ENCODE measurements at regions not wholly inside any gene's neighbourhood (a gene's known extent, or its start where the extent isn't known, plus 50 kb on each side); places are given as distances from the start of the nearest gene placed in this dataset.

DNA sequence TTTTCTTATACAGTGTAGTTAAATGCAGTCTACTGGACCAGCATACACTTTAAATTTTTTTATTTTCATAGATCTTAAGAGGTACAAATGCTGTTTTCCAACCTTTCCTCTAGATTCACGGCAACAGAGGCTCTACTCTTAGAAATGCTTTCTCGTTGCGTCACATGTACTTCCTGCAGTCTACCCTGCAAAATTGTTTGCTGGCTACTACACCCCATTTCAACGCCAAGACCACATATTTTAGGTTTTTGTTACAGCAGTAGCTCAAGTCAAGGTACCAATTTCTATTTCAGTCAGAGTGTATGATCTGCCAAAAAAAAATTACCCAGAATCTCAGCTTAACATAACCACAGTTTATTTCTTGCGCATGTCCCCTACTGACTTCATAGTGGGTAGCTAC, 94.1 kb downstream of the TNFSF13B start:
- no peak for TF ChIP-seq EZH2 (IDR thresholded peaks at IDR 0.05; ENCODE audit: borderline replicate concordance)
- TF ChIP-seq, protein P1, sequence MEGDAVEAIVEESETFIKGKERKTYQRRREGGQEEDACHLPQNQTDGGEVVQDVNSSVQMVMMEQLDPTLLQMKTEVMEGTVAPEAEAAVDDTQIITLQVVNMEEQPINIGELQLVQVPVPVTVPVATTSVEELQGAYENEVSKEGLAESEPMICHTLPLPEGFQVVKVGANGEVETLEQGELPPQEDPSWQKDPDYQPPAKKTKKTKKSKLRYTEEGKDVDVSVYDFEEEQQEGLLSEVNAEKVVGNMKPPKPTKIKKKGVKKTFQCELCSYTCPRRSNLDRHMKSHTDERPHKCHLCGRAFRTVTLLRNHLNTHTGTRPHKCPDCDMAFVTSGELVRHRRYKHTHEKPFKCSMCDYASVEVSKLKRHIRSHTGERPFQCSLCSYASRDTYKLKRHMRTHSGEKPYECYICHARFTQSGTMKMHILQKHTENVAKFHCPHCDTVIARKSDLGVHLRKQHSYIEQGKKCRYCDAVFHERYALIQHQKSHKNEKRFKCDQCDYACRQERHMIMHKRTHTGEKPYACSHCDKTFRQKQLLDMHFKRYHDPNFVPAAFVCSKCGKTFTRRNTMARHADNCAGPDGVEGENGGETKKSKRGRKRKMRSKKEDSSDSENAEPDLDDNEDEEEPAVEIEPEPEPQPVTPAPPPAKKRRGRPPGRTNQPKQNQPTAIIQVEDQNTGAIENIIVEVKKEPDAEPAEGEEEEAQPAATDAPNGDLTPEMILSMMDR (IDR thresholded peaks at IDR 0.05; ENCODE audit: poor library complexity), result no peak
- TF ChIP-seq EZH2phosphoT487 (IDR thresholded peaks at IDR 0.05; ENCODE audit: low read depth, severe bottlenecking, unreplicated experiment), result no peak
